Testis (tissue), 2 donors: ENCODE measurements at regions not wholly inside any gene's neighbourhood (a gene's known extent, or its start where the extent isn't known, plus 50 kb on each side); places are given as distances from the start of the nearest gene placed in this dataset.

ENCODE experiments used
- POLR2A ChIP-seq: fragments of 450-650 bp; IDR thresholded peaks from one replicate; pipeline ENCODE4 v1.6.1; 2017; ENCODE audit warnings: antibody characterized with exemption, mild to moderate bottlenecking, moderate library complexity
- TF ChIP-seq, protein P1 (sequence below), 3 experiments: fragments of 450-650 bp in 2 of 3; fragments of 200-600 bp in 1 of 3; sonication (generic) in 1 of 3; IDR thresholded peaks; one replicate each; pipeline ENCODE4 v1.5.1; 2016 to 2019; ENCODE audit warnings: antibody characterized with exemption in 3 of 3, mild to moderate bottlenecking in 2 of 3, moderate library complexity in 1 of 3

DNA sequence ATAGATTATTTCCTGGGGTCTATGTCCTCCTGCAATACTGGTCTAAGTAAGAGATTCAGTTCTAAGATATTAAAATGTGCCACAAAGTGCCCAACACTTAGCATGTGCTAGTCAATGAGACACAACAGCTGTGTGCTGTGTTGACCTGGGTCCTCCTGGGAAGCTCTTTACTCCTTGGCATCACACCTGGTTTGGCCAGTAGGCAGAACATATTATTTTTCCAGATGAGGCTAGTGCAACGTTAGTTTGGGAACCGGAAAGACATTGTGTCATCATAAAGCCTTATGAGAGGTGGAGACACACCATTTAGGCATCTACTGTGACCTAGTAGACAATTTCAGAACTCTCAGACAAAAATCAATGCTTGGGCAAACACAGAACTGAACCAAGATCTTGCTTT is 197.8 kb downstream of the MID1IP1 start:
- TF ChIP-seq, protein P1, sequence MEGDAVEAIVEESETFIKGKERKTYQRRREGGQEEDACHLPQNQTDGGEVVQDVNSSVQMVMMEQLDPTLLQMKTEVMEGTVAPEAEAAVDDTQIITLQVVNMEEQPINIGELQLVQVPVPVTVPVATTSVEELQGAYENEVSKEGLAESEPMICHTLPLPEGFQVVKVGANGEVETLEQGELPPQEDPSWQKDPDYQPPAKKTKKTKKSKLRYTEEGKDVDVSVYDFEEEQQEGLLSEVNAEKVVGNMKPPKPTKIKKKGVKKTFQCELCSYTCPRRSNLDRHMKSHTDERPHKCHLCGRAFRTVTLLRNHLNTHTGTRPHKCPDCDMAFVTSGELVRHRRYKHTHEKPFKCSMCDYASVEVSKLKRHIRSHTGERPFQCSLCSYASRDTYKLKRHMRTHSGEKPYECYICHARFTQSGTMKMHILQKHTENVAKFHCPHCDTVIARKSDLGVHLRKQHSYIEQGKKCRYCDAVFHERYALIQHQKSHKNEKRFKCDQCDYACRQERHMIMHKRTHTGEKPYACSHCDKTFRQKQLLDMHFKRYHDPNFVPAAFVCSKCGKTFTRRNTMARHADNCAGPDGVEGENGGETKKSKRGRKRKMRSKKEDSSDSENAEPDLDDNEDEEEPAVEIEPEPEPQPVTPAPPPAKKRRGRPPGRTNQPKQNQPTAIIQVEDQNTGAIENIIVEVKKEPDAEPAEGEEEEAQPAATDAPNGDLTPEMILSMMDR (IDR thresholded peaks at IDR 0.05): no peak
- TF ChIP-seq POLR2A: no peak
